K562 (cell line): ENCODE measurements at regions not wholly inside any gene's neighbourhood (a gene's known extent, or its start where the extent isn't known, plus 50 kb on each side); places are given as distances from the start of the nearest gene placed in this dataset.

ENCODE experiments used
- MNT ChIP-seq, 2 experiments: fragments of 450-650 bp; conservative IDR thresholded peaks; 2 replicates each; pipeline ENCODE4 v1.6.1; 2017; ENCODE audit warnings: mild to moderate bottlenecking in 2 of 2, moderate library complexity in 2 of 2
- NFXL1 ChIP-seq: fragments of 450-650 bp; formaldehyde crosslinking; IDR thresholded peaks from 2 replicates; pipeline ENCODE4 v1.4.0; 2021; ENCODE audit warnings: mild to moderate bottlenecking

DNA sequence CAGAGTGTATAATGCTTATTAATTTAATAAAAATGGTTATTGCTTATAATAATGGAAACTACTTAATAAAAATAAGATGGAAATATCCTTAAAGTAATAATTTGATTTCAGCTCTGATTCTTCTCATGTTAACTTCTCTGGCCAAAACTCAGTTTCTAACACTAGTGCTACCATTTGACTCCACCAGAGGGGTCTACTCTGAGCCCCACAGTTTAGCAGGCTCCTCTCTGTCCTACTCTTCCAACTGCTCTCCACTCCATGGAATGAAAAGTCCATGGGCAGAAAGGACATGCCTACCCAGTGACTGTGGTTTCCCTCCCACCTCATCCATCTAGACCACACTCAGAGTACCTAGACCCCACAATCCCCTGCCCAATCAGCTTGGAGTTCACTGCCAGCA is 489.1 kb upstream of the CAMK1G start:
- TF ChIP-seq MNT (conservative IDR thresholded peaks at IDR 0.05): no peak
- TF ChIP-seq NFXL1 (CRISPR knock-in tag): no peak
